HEK293T (cell line): ENCODE measurements at regions not wholly inside any gene's neighbourhood (a gene's known extent, or its start where the extent isn't known, plus 50 kb on each side); places are given as distances from the start of the nearest gene placed in this dataset.

Experiments used
- ARNT ChIP-seq: fragments of 450-650 bp; IDR thresholded peaks from 2 replicates; pipeline ENCODE4 v1.6.1; 2017; ENCODE audit warnings: mild to moderate bottlenecking
- BHLHE40 ChIP-seq: fragments of 450-650 bp; IDR thresholded peaks from 2 replicates; pipeline ENCODE4 v1.6.1; 2016; ENCODE audit warnings: mild to moderate bottlenecking, moderate library complexity, borderline replicate concordance
- CTBP1 ChIP-seq: fragments of 450-650 bp; IDR thresholded peaks from 2 replicates; pipeline ENCODE4 v1.6.1; 2016; ENCODE audit warnings: borderline replicate concordance
- ELF4 ChIP-seq: fragments of 450-650 bp; IDR thresholded peaks from 2 replicates; pipeline ENCODE4 v1.6.1; 2017; ENCODE audit warnings: antibody characterized with exemption
- FOXA1 ChIP-seq: fragments of 450-650 bp; IDR thresholded peaks from 2 replicates; pipeline ENCODE4 v1.6.1; 2016; ENCODE audit warnings: mild to moderate bottlenecking
- FOXK2 ChIP-seq: fragments of 450-650 bp; IDR thresholded peaks from 2 replicates; pipeline ENCODE4 v1.6.1; 2016; ENCODE audit warnings: mild to moderate bottlenecking
- FOXM1 ChIP-seq: fragments of 450-650 bp; IDR thresholded peaks from 2 replicates; pipeline ENCODE4 v1.6.1; 2017; ENCODE audit warnings: mild to moderate bottlenecking, borderline replicate concordance
- L3MBTL2 ChIP-seq: fragments of 450-650 bp; conservative IDR thresholded peaks from 2 replicates; pipeline ENCODE4 v1.6.1; 2016; ENCODE audit warnings: mild to moderate bottlenecking
- LEF1 ChIP-seq: fragments of 450-650 bp; IDR thresholded peaks from 2 replicates; pipeline ENCODE4 v1.6.1; 2017; ENCODE audit warnings: mild to moderate bottlenecking, borderline replicate concordance
- NFRKB ChIP-seq: fragments of 450-650 bp; IDR thresholded peaks from 2 replicates; pipeline ENCODE4 v1.6.1; 2016; ENCODE audit warnings: mild to moderate bottlenecking, moderate library complexity
- SP1 ChIP-seq: fragments of 450-650 bp; IDR thresholded peaks from 2 replicates; pipeline ENCODE4 v1.6.1; 2017
- SUZ12 ChIP-seq: fragments of 450-650 bp; IDR thresholded peaks from 2 replicates; pipeline ENCODE4 v1.6.1; 2016; ENCODE audit warnings: mild to moderate bottlenecking
- TARDBP ChIP-seq: fragments of 450-650 bp; IDR thresholded peaks from 2 replicates; pipeline ENCODE4 v1.6.1; 2016
- ZNF384 ChIP-seq: fragments of 450-650 bp; IDR thresholded peaks from 2 replicates; pipeline ENCODE4 v1.6.1; 2016

DNA sequence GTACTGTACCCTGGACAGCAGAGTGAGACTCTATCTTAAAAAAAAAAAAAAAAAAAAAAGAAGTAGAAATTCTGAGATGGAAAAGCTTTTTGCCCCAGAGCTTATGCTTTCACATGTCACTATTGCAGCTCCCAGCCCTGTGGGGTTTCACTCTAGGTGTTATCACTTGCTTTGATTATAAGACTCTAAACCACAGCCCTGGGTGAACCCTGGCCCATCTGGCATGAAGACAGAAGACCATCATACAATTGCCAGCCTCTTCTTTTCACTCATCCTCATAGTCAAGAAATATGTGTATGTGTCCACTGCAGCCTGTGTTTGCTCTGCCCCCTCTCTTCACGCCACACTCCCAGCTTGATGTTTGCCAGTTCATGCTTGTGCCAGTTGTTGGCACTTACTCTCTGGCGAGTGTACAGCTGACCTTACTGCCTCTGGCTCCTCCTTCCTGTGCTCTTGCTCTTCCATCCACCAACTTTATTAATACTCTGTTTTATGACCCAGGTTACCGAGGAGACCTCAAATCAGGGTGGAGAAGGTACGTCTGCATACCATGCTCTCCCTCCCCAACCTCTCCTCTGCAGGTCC, 136.7 kb upstream of the NCK2 start:
- TF ChIP-seq ZNF384: no peak
- TF ChIP-seq NFRKB: no peak
- no peak for TF ChIP-seq BHLHE40
- TF ChIP-seq SP1: no peak
- no peak for TF ChIP-seq TARDBP
- no peak for TF ChIP-seq FOXK2
- TF ChIP-seq ELF4: no peak
- no peak for TF ChIP-seq FOXM1
- no peak for TF ChIP-seq L3MBTL2
- no peak for TF ChIP-seq ARNT
- no peak for TF ChIP-seq LEF1
- TF ChIP-seq FOXA1: no peak
- TF ChIP-seq SUZ12: no peak
- no peak for TF ChIP-seq CTBP1
